IMR-90 (cell line): ENCODE measurements at regions not wholly inside any gene's neighbourhood (a gene's known extent, or its start where the extent isn't known, plus 50 kb on each side); places are given as distances from the start of the nearest gene placed in this dataset.

Experiments
- ATAC-seq: fragments of 200-7000 bp; cut with Tn5 transposase; 2 replicates; pipeline ENCODE4 v1.9.1; 2020; ENCODE audit warnings: low read depth, mild to moderate bottlenecking, moderate library complexity
- BruUV-seq: library from RNA; stranded (reverse); fragments of 400-500 nt; replicated peaks from 2 replicates; lab custom pipeline; 2021; lab: Mats Ljungman, UMichigan
- CTCF ChIA-PET: fragments of 300-600 bp; formaldehyde crosslinking; extraction: SDS; loops from one replicate; lab custom pipeline; 2021; ENCODE audit warnings: antibody characterized with exemption; lab: Yijun Ruan, JAX
- POLR2A ChIA-PET: fragments of 300-600 bp; sonication (Branson Sonifier 250); formaldehyde crosslinking; loops from one replicate; lab custom pipeline; 2022; ENCODE audit warnings: antibody characterized with exemption; ENCODE audit not compliant: unreplicated experiment; lab: Charles Lee
- DNase-seq: peaks from one replicate; pipeline ENCODE4 v3.0.0; 2013
- H2AFZ ChIP-seq: replicated peaks from 2 replicates; pipeline ENCODE3; 2013; ENCODE audit warnings: low read length, mild to moderate bottlenecking; ENCODE audit not compliant: poor library complexity
- H2AK5ac ChIP-seq: 2 replicates; pipeline ENCODE4 v1.6.1; 2013; ENCODE audit warnings: low read depth, low read length, inconsistent platforms
- H2AK9ac ChIP-seq: replicated peaks from 2 replicates; pipeline ENCODE3; 2013; ENCODE audit warnings: mild to moderate bottlenecking, low read depth, low read length, moderate library complexity; ENCODE audit not compliant: poor library complexity
- H2BK120ac ChIP-seq: 2 replicates; pipeline ENCODE4 v1.6.1; 2013; ENCODE audit warnings: low read depth, low read length, inconsistent platforms
- H2BK15ac ChIP-seq: 3 replicates; pipeline ENCODE4 v1.6.1; 2013; ENCODE audit warnings: low read depth, low read length, inconsistent platforms
- H2BK20ac ChIP-seq: 2 replicates; pipeline ENCODE4 v1.6.1; 2013; ENCODE audit warnings: low read depth, mild to moderate bottlenecking, inconsistent platforms, low read length, moderate library complexity
- H2BK5ac ChIP-seq: 2 replicates; pipeline ENCODE4 v1.6.1; 2013; ENCODE audit warnings: mild to moderate bottlenecking, low read depth, low read length, inconsistent platforms; ENCODE audit not compliant: poor library complexity, severe bottlenecking
- H3K14ac ChIP-seq: replicated peaks from 2 replicates; pipeline ENCODE4 v1.6.1; 2013; ENCODE audit warnings: low read depth, low read length, inconsistent platforms
- H3K18ac ChIP-seq: 2 replicates; pipeline ENCODE4 v1.6.1; 2013; ENCODE audit warnings: low read depth, low read length, control low read depth
- H3K23ac ChIP-seq: 2 replicates; pipeline ENCODE4 v1.6.1; 2013; ENCODE audit warnings: low read depth, low read length, inconsistent platforms
- H3K27ac ChIP-seq: 2 replicates; pipeline ENCODE4 v1.5.1; 2013; ENCODE audit warnings: mild to moderate bottlenecking, control low read depth, low read length; ENCODE audit not compliant: insufficient read depth
- H3K27me3 ChIP-seq: 2 replicates; pipeline ENCODE4 v1.6.1; 2013; ENCODE audit warnings: low read length; ENCODE audit not compliant: control insufficient read depth, insufficient read depth
- H3K36me3 ChIP-seq: 2 replicates; pipeline ENCODE4 v1.6.1; 2013; ENCODE audit warnings: low read length, mixed read lengths; ENCODE audit not compliant: control insufficient read depth, insufficient read depth
- H3K4ac ChIP-seq: 2 replicates; pipeline ENCODE4 v1.6.1; 2013; ENCODE audit warnings: low read depth, low read length, inconsistent platforms
- H3K4me1 ChIP-seq: 2 replicates; pipeline ENCODE4 v1.6.1; 2013; ENCODE audit warnings: low read length, mixed read lengths; ENCODE audit not compliant: control insufficient read depth, insufficient read depth
- H3K4me2 ChIP-seq: 2 replicates; pipeline ENCODE4 v1.6.1; 2013; ENCODE audit warnings: low read depth, mild to moderate bottlenecking, control low read depth, low read length, moderate library complexity
- H3K4me3 ChIP-seq: 2 replicates; pipeline ENCODE4 v1.5.1; 2013; ENCODE audit warnings: low read depth, mild to moderate bottlenecking, control low read depth, low read length, moderate library complexity; ENCODE audit not compliant: insufficient read depth
- H3K56ac ChIP-seq: 2 replicates; pipeline ENCODE4 v1.6.1; 2013; ENCODE audit warnings: low read length, inconsistent platforms; ENCODE audit not compliant: insufficient read depth; ENCODE audit errors: extremely low read depth
- H3K79me1 ChIP-seq, 2 experiments: 2 replicates each; pipeline ENCODE4 v1.6.1; 2013; ENCODE audit warnings: low read length in 2 of 2, inconsistent platforms in 1 of 2, low read depth in 1 of 2
- H3K9ac ChIP-seq: 2 replicates; pipeline ENCODE4 v1.6.1; 2013; ENCODE audit warnings: low read depth, low read length, control low read depth
- H3K9me1 ChIP-seq: 2 replicates; pipeline ENCODE4 v1.6.1; 2013; ENCODE audit warnings: low read length, inconsistent platforms; ENCODE audit not compliant: insufficient read depth
- H3K9me3 ChIP-seq: 2 replicates; pipeline ENCODE4 v1.6.1; 2013; ENCODE audit warnings: low read length; ENCODE audit not compliant: control insufficient read depth, insufficient read depth
- H4K20me1 ChIP-seq: 2 replicates; pipeline ENCODE4 v1.6.1; 2013; ENCODE audit warnings: low read length, inconsistent platforms; ENCODE audit not compliant: insufficient read depth
- H4K5ac ChIP-seq: 2 replicates; pipeline ENCODE4 v1.6.1; 2013; ENCODE audit warnings: mild to moderate bottlenecking, low read depth, low read length, control low read depth
- H4K8ac ChIP-seq, 2 experiments: 2 replicates each; pipeline ENCODE4 v1.6.1; 2013; ENCODE audit warnings: low read depth in 2 of 2, low read length in 2 of 2, control low read depth in 1 of 2, inconsistent platforms in 1 of 2
- H4K91ac ChIP-seq: 2 replicates; pipeline ENCODE4 v1.6.1; 2013; ENCODE audit warnings: low read depth, low read length, inconsistent platforms; ENCODE audit not compliant: insufficient read depth
- BHLHE40 ChIP-seq: fragments of 150-350 bp; IDR thresholded peaks from 2 replicates; pipeline ENCODE4 v1.6.1; 2016; ENCODE audit warnings: mild to moderate bottlenecking, low read depth, low read length
- CEBPB ChIP-seq: IDR thresholded peaks from 2 replicates; pipeline ENCODE4 v1.6.1; 2012; ENCODE audit warnings: low read depth, low read length, improper control_type of control experiment
- FOS ChIP-seq: fragments of 150-350 bp; IDR thresholded peaks from 2 replicates; pipeline ENCODE4 v1.6.1; 2016; ENCODE audit warnings: low read depth, low read length
- MAFK ChIP-seq: IDR thresholded peaks from 2 replicates; pipeline ENCODE4 v1.6.1; 2012; ENCODE audit warnings: low read depth, low read length, improper control_type of control experiment
- RAD21 ChIP-seq: IDR thresholded peaks from 2 replicates; pipeline ENCODE4 v1.6.1; 2012; ENCODE audit warnings: low read length, improper control_type of control experiment
- SMC3 ChIP-seq: fragments of 150-350 bp; IDR thresholded peaks from 2 replicates; pipeline ENCODE4 v1.6.1; 2016; ENCODE audit warnings: low read depth, mild to moderate bottlenecking, antibody characterized with exemption, low read length, moderate library complexity
- WGBS, 2 experiments: methylation state at CpG; one replicate each; pipeline versions ENCODE4 v1.1.5 to v1.1.7; 2013; ENCODE audit warnings: missing lambda C conversion rate in 2 of 2; ENCODE audit not compliant: insufficient read length in 1 of 2; ENCODE audit errors: extremely low coverage in 2 of 2; 5-methylcytosine and 5-hydroxymethylcytosine counted together
- dilution Hi-C: fragments of 300-500 bp; cut with HindIII; formaldehyde crosslinking; loops from one replicate; pipeline ENCODE4 v1.14.3; 2018; ENCODE audit warnings: low sequenced_read_pairs; ENCODE audit not compliant: unreplicated experiment
- in situ Hi-C: fragments of 300-500 bp; cut with MboI; formaldehyde crosslinking; loops from 3 replicates; pipeline ENCODE4 v1.14.3; 2019; ENCODE audit warnings: low sequenced_read_pairs, inconsistent platforms, mixed read lengths
- intact Hi-C: fragments of 100-400 bp; cut with micrococcal nuclease; formaldehyde crosslinking; loops from 2 replicates; pipeline ENCODE4 v1.10.0; 2022
- TF ChIP-seq, protein P1 (sequence below): conservative IDR thresholded peaks from 2 replicates; pipeline ENCODE4 v1.5.1; 2012; ENCODE audit warnings: mild to moderate bottlenecking, low read depth, low read length, improper control_type of control experiment

DNA sequence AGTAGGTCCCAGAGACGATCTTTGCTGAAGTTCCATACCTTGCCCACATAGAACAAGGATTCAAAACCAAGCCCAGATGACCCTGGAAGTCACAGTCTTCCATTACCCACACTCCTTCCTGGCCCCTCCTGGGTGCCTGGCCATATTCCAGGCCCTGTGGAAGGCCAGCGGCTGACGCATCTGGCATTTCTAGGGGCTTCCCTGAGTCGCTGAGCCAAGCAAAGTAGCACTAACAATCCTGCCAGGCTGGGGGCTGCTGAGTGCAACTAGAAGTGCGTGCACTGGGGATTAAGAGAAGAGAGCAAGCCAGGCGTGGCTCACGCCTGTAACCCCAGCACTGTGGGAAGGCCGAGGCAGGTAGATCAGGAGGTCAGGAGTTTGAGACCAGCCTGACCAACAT is 175.2 kb upstream of the CPEB2 start:
- dilution Hi-C loops = no loop called here
- Histone ChIP-seq H3K18ac (no peak overlapping the region), H3K56ac (no peak overlapping the region), H2BK15ac (no peak overlapping the region), H3K4ac (no peak overlapping the region), H4K5ac (no peak overlapping the region), H2AFZ (no peak overlapping the region), H3K4me2 (no peak overlapping the region), H3K27ac (no peak overlapping the region), H2BK120ac (no peak overlapping the region), H3K9me3 (no peaks in the 10 kb centered on the region), H2BK20ac (no peak overlapping the region), H2AK5ac (no peak overlapping the region), H3K14ac (no peak overlapping the region), H4K20me1 (no peaks in the 10 kb centered on the region), H3K9ac (no peak overlapping the region), H4K8ac (no peak overlapping the region), H3K9me1 (no peaks in the 10 kb centered on the region), H3K23ac (no peak overlapping the region), H3K4me3 (no peak overlapping the region), H2BK5ac (no peak overlapping the region), H3K4me1 (no peaks in the 10 kb centered on the region), H3K36me3 (no peaks in the 10 kb centered on the region), H2AK9ac (no peak overlapping the region), H3K79me1 (no peaks in the 10 kb centered on the region), H4K91ac (no peak overlapping the region), H3K27me3 (peaks cover 2% of the 10 kb centered on the region; the same call in 1 of the 2 replicates)
- ChIA-PET POLR2A (no interaction called here), CTCF (no interaction called here)
- DNase-seq (peak; percentile 2), ATAC-seq (no peak)
- TF ChIP-seq, protein P1, sequence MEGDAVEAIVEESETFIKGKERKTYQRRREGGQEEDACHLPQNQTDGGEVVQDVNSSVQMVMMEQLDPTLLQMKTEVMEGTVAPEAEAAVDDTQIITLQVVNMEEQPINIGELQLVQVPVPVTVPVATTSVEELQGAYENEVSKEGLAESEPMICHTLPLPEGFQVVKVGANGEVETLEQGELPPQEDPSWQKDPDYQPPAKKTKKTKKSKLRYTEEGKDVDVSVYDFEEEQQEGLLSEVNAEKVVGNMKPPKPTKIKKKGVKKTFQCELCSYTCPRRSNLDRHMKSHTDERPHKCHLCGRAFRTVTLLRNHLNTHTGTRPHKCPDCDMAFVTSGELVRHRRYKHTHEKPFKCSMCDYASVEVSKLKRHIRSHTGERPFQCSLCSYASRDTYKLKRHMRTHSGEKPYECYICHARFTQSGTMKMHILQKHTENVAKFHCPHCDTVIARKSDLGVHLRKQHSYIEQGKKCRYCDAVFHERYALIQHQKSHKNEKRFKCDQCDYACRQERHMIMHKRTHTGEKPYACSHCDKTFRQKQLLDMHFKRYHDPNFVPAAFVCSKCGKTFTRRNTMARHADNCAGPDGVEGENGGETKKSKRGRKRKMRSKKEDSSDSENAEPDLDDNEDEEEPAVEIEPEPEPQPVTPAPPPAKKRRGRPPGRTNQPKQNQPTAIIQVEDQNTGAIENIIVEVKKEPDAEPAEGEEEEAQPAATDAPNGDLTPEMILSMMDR = no peak
- TF ChIP-seq RAD21 (no peak), FOS (no peak), MAFK (no peak), CEBPB (no peak), SMC3 (no peak), BHLHE40 (no peak)
- BruUV-seq = no TSS peak
- intact Hi-C loops = no loop called here
- in situ Hi-C loops = no loop called here
- 20% methylated on average over 2 of the region's 8 CpGs; no CpG with 5 or more reads in 1 of the 2 experiments for WGBS, 2 experiments
